Mesothelial cell of epicardium (in vitro differentiated cells): ENCODE measurements at regions not wholly inside any gene's neighbourhood (a gene's known extent, or its start where the extent isn't known, plus 50 kb on each side); places are given as distances from the start of the nearest gene placed in this dataset.
A peak's percentile ranks its signal among the peaks of the same experiment; 100 is the strongest.

Source experiments
- DNase-seq, 2 experiments: peaks; one replicate each; pipeline ENCODE4 v3.0.0; 2021; ENCODE audit warnings: low spot score in 2 of 2; ENCODE audit not compliant: unreplicated experiment in 2 of 2
- H3K27ac Mint-ChIP-seq: 2 replicates; pipeline ENCODE4 v1.8.0; 2021; ENCODE audit warnings: mixed read lengths
- H3K27me3 Mint-ChIP-seq: 2 replicates; pipeline ENCODE4 v1.8.0; 2021; ENCODE audit warnings: low read depth, mixed read lengths
- H3K36me3 Mint-ChIP-seq: 2 replicates; pipeline ENCODE4 v1.8.0; 2021; ENCODE audit warnings: mixed read lengths
- H3K4me1 Mint-ChIP-seq: 2 replicates; pipeline ENCODE4 v1.8.0; 2021; ENCODE audit warnings: mixed read lengths
- H3K4me3 Mint-ChIP-seq: 2 replicates; pipeline ENCODE4 v1.8.0; 2021; ENCODE audit warnings: mild to moderate bottlenecking, moderate library complexity, mixed read lengths
- H3K9me3 Mint-ChIP-seq: 2 replicates; pipeline ENCODE4 v1.8.0; 2021; ENCODE audit warnings: mixed read lengths
- CTCF ChIP-seq: fragments of 200-600 bp; sonication (generic); IDR thresholded peaks from one replicate; pipeline ENCODE4 v1.5.0; 2021; ENCODE audit warnings: antibody characterized with exemption; ENCODE audit not compliant: unreplicated experiment

- Mint-ChIP-seq H3K9me3 (no peaks in the 10 kb centered on the region), H3K27ac (no peak overlapping the region), H3K36me3 (no peaks in the 10 kb centered on the region), H3K27me3 (no peaks in the 10 kb centered on the region), H3K4me1 (peaks cover 34% of the 10 kb centered on the region), H3K4me3 (no peak overlapping the region)
- no peak for DNase-seq
- TF ChIP-seq CTCF: no peak
These were observed 246.6 kb upstream of the ADGRL2 start for GRCh38 chr1:81554108-81554507.

GRCh38 chr1:81553503-81553902 lies 247.2 kb upstream of the ADGRL2 start:
- peaks cover 37% of the 10 kb centered on the region for H3K4me1 Mint-ChIP-seq
- no peak overlapping the region for H3K27ac Mint-ChIP-seq

GRCh38 chr1:81551946-81552345 lies 248.8 kb upstream of the ADGRL2 start:
- no peaks in the 10 kb centered on the region for H3K9me3 Mint-ChIP-seq
- peak overlapping the region; percentile 29 for H3K27ac Mint-ChIP-seq
- TF ChIP-seq CTCF: no peak
- DNase-seq: no peak
- H3K4me1 Mint-ChIP-seq: peaks cover 47% of the 10 kb centered on the region
- no peaks in the 10 kb centered on the region for H3K27me3 Mint-ChIP-seq
- no peaks in the 10 kb centered on the region for H3K36me3 Mint-ChIP-seq
- no peak overlapping the region for H3K4me3 Mint-ChIP-seq

More at GRCh38 chr1:81553503-81553902, 247.2 kb upstream of the ADGRL2 start:
- H3K27me3 Mint-ChIP-seq: no peaks in the 10 kb centered on the region
- H3K9me3 Mint-ChIP-seq: no peaks in the 10 kb centered on the region
- H3K36me3 Mint-ChIP-seq: no peaks in the 10 kb centered on the region
- no peak for DNase-seq
- H3K4me3 Mint-ChIP-seq: no peak overlapping the region
- no peak for TF ChIP-seq CTCF

- H3K27ac Mint-ChIP-seq: peak overlapping the region; percentile 51
- peaks cover 47% of the 10 kb centered on the region for H3K4me1 Mint-ChIP-seq
- no peaks in the 10 kb centered on the region for H3K27me3 Mint-ChIP-seq
- no peak for DNase-seq
- H3K9me3 Mint-ChIP-seq: no peaks in the 10 kb centered on the region
- no peak for TF ChIP-seq CTCF
- no peak overlapping the region for H3K4me3 Mint-ChIP-seq
- no peaks in the 10 kb centered on the region for H3K36me3 Mint-ChIP-seq
These were observed 250.0 kb upstream of the ADGRL2 start for GRCh38 chr1:81550753-81551152.

- no peak for DNase-seq
- peaks cover 47% of the 10 kb centered on the region for H3K4me1 Mint-ChIP-seq
These were observed 251.1 kb upstream of the ADGRL2 start for GRCh38 chr1:81549588-81550127.

More at GRCh38 chr1:81549588-81550127, 251.1 kb upstream of the ADGRL2 start:
- Mint-ChIP-seq H3K27ac (no peak overlapping the region), H3K36me3 (no peaks in the 10 kb centered on the region), H3K27me3 (no peaks in the 10 kb centered on the region), H3K4me3 (no peak overlapping the region), H3K9me3 (no peaks in the 10 kb centered on the region)
- no peak for TF ChIP-seq CTCF
